OCI-LY3 (cell line): ENCODE measurements at regions not wholly inside any gene's neighbourhood (a gene's known extent, or its start where the extent isn't known, plus 50 kb on each side); places are given as distances from the start of the nearest gene placed in this dataset.

Experiments used
- H2AFZ ChIP-seq: fragments of 200-600, 300-600 bp; shearing (Covaris generic); 2 replicates; pipeline ENCODE4 v1.6.0; 2014; ENCODE audit warnings: antibody characterized with exemption, low read depth, low read length
- H3K27ac ChIP-seq: fragments of 200-600, 300-600 bp; sonication (generic); 2 replicates; pipeline ENCODE4 v1.5.1; 2014; ENCODE audit warnings: mild to moderate bottlenecking, low read length, moderate library complexity, mixed read lengths
- H3K27me3 ChIP-seq: fragments of 200-600, 300-600 bp; sonication (generic); 2 replicates; pipeline ENCODE4 v1.6.1; 2014; ENCODE audit warnings: low read depth, low read length, mixed read lengths
- H3K36me3 ChIP-seq: fragments of 200-600, 300-600 bp; sonication (generic); replicated peaks from 2 replicates; pipeline ENCODE3; 2014; ENCODE audit warnings: low read depth, low read length, mixed read lengths
- H3K4me1 ChIP-seq: fragments of 300-600, 200-600 bp; sonication (generic); 2 replicates; pipeline ENCODE4 v1.6.1; 2014; ENCODE audit warnings: low read length, mixed read lengths
- H3K4me2 ChIP-seq: fragments of 200-600, 300-600 bp; sonication (generic); 2 replicates; pipeline ENCODE4 v1.6.1; 2014; ENCODE audit warnings: low read length, mixed read lengths
- H3K4me3 ChIP-seq: fragments of 300-600, 200-600 bp; sonication (generic); 2 replicates; pipeline ENCODE4 v1.5.1; 2014; ENCODE audit warnings: antibody characterized with exemption, mild to moderate bottlenecking, low read length, moderate library complexity
- H3K79me2 ChIP-seq: fragments of 300-600, 200-600 bp; shearing (Covaris generic); 2 replicates; pipeline ENCODE4 v1.6.1; 2014; ENCODE audit warnings: mild to moderate bottlenecking, low read length, mixed read lengths
- H3K9ac ChIP-seq: fragments of 300-600, 200-600 bp; shearing (Covaris generic); 2 replicates; pipeline ENCODE4 v1.6.0; 2014; ENCODE audit warnings: mild to moderate bottlenecking, low read length, moderate library complexity
- H3K9me3 ChIP-seq: fragments of 200-600, 300-600 bp; shearing (Covaris generic); 2 replicates; pipeline ENCODE4 v1.6.1; 2014; ENCODE audit warnings: low read length, mixed read lengths; ENCODE audit not compliant: insufficient read depth
- H4K20me1 ChIP-seq: fragments of 200-600, 300-600 bp; sonication (generic); 2 replicates; pipeline ENCODE4 v1.6.1; 2016; ENCODE audit warnings: low read length, mixed read lengths; ENCODE audit not compliant: insufficient read depth
- EZH2phosphoT487 ChIP-seq: fragments of 200-600 bp; shearing (Covaris generic); IDR thresholded peaks from 2 replicates; pipeline ENCODE4 v1.6.1; 2018; ENCODE audit warnings: antibody characterized with exemption, mixed run types, low read depth
- TF ChIP-seq, protein P1 (sequence below): fragments of 200-600, 300-600 bp; sonication (generic); IDR thresholded peaks from 2 replicates; pipeline ENCODE4 v1.5.1; 2014; ENCODE audit warnings: antibody characterized with exemption, low read length, low read depth

DNA sequence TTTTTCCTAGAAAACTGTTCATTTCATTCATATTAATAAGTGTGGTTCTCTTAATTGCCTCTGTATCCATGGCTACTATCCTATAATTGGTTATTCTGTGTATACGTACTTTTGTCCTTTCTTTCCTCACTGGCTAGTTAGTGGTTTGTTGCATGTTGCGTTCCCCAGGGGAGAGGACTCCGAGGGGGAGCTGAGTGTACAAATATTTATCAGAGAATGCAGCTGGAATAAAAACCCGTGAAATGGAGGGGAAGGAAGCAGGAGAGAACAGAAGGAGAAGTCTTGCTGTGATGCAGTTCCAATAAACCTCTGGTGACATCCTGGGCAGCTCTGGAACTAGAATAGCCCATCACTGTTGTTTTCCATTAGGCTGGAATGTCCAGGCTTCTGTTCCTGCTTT is 117.1 kb upstream of the RGS6 start:
- Histone ChIP-seq H3K27me3 (peaks cover 7% of the 10 kb centered on the region), H3K9me3 (no peaks in the 10 kb centered on the region), H3K36me3 (no peaks in the 10 kb centered on the region), H4K20me1 (no peaks in the 10 kb centered on the region), H3K79me2 (no peaks in the 10 kb centered on the region), H3K4me2 (no peak overlapping the region), H3K9ac (no peak overlapping the region), H3K4me1 (no peaks in the 10 kb centered on the region), H2AFZ (no peak overlapping the region), H3K4me3 (no peak overlapping the region), H3K27ac (no peak overlapping the region)
- no peak for TF ChIP-seq EZH2phosphoT487
- TF ChIP-seq, protein P1, sequence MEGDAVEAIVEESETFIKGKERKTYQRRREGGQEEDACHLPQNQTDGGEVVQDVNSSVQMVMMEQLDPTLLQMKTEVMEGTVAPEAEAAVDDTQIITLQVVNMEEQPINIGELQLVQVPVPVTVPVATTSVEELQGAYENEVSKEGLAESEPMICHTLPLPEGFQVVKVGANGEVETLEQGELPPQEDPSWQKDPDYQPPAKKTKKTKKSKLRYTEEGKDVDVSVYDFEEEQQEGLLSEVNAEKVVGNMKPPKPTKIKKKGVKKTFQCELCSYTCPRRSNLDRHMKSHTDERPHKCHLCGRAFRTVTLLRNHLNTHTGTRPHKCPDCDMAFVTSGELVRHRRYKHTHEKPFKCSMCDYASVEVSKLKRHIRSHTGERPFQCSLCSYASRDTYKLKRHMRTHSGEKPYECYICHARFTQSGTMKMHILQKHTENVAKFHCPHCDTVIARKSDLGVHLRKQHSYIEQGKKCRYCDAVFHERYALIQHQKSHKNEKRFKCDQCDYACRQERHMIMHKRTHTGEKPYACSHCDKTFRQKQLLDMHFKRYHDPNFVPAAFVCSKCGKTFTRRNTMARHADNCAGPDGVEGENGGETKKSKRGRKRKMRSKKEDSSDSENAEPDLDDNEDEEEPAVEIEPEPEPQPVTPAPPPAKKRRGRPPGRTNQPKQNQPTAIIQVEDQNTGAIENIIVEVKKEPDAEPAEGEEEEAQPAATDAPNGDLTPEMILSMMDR: no peak

DNA sequence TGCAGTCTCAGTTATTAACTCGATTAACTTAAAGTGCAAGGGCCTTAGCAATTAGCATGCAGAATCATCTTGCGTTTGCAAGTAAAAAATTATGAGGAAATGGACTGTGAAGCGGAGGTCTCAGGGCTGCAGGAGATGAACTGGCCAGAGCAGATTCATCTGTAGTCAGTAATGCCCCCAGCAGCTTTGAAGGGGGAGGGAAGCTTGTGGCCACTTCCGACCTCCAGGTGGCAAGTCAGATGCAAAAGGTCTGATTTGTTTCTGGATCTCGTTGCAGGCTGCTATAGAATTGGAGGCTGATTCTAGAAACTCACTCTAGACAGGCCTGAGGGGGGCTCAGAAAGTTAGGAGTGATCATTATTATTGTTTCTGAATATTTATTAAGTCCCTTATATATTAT is 107.4 kb upstream of the RGS6 start:
- Histone ChIP-seq H4K20me1 (no peaks in the 10 kb centered on the region), H3K27ac (no peak overlapping the region), H3K79me2 (no peaks in the 10 kb centered on the region), H3K4me2 (no peak overlapping the region), H3K4me3 (no peak overlapping the region), H3K9me3 (no peaks in the 10 kb centered on the region), H3K27me3 (no peaks in the 10 kb centered on the region), H2AFZ (no peak overlapping the region), H3K9ac (no peak overlapping the region), H3K36me3 (no peaks in the 10 kb centered on the region), H3K4me1 (no peaks in the 10 kb centered on the region)
- no peak for TF ChIP-seq EZH2phosphoT487
- TF ChIP-seq, protein P1: no peak

GRCh38 chr14:71833476-71833875 is 98.8 kb upstream of the RGS6 start:
- Histone ChIP-seq H4K20me1 (no peaks in the 10 kb centered on the region), H3K27me3 (no peaks in the 10 kb centered on the region), H3K9me3 (peaks cover 5% of the 10 kb centered on the region; the same call in 1 of the 2 replicates), H3K27ac (no peak overlapping the region), H3K79me2 (no peaks in the 10 kb centered on the region), H3K4me2 (no peak overlapping the region), H3K36me3 (no peaks in the 10 kb centered on the region), H3K9ac (no peak overlapping the region), H3K4me3 (no peak overlapping the region), H3K4me1 (no peaks in the 10 kb centered on the region), H2AFZ (no peak overlapping the region)
- TF ChIP-seq, protein P1: no peak
- TF ChIP-seq EZH2phosphoT487: no peak

DNA sequence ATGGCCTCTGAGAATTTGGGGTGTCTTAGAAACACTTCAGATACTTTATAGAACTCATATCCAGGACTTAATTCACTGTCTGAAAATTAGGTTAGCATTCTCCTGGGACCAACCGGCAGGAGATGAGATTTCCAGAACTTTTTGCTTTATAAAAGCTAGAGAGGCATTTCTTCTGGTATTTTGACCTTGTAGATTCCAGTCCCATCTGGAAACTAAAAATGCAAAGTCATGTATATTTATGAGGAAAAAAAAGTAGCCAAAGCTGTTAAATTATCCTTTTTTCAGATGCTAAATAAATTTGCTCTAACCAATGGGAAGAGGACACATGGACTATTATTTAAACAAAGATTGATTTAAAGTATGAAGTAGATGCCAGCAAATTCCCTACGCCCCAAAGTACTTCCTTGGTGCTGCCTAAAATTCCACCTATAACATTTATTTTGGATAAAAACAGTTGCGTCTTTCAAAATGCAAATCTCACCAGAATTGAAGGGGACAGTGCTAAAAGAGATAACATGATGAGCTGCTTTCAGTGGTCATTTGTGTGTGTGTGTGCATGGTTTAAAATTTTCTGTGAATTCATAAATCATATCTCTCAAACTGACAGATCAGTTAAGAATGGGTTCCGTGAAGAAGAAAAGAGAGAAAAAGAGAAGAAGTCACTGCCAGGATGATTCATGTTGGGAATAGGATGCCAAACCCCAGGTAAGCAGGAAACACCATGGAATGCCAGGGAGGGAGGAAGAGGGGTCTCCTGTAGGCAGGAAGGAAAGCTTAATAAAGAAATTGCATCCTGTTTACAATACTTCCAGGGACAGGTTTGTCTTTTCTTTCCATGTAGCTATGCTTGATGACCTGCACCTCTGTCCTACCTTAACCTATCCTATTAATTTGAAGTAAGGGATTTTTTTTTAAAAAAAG is 97.7 kb upstream of the RGS6 start:
- Histone ChIP-seq H3K4me3 (no peak overlapping the region), H3K36me3 (no peaks in the 10 kb centered on the region), H4K20me1 (no peaks in the 10 kb centered on the region), H3K4me1 (no peaks in the 10 kb centered on the region), H3K9ac (no peak overlapping the region), H3K9me3 (peaks cover 5% of the 10 kb centered on the region; the same call in 1 of the 2 replicates), H3K79me2 (no peaks in the 10 kb centered on the region), H3K27ac (no peak overlapping the region), H3K4me2 (no peak overlapping the region), H3K27me3 (no peaks in the 10 kb centered on the region), H2AFZ (no peak overlapping the region)
- no peak for TF ChIP-seq EZH2phosphoT487
- TF ChIP-seq, protein P1: no peak
